ENCODE measurements at regions not wholly inside any gene's neighbourhood (a gene's known extent, or its start where the extent isn't known, plus 50 kb on each side); places are given as distances from the start of the nearest gene placed in this dataset.

- TF ChIP-seq CTCF (IDR thresholded peaks at IDR 0.05), result no peak
- TF ChIP-seq POLR2A (IDR thresholded peaks at IDR 0.05), result no peak
These were observed 89.7 kb upstream of the GHITM start for GRCh38 chr10:84049645-84050011.

All from thyroid gland (tissue), 4 donors.